ENCODE measurements at regions not wholly inside any gene's neighbourhood (a gene's known extent, or its start where the extent isn't known, plus 50 kb on each side); places are given as distances from the start of the nearest gene placed in this dataset.
A peak's percentile ranks its signal among the peaks of the same experiment; 100 is the strongest.

GRCh38 chrX:49773993-49774392 lies 55.1 kb upstream of the PAGE4 start:
- DNase-seq: no peak

- DNase-seq: peak; percentile 22
Measured at GRCh38 chrX:49767236-49767635, 61.9 kb upstream of the PAGE4 start.

GRCh38 chrX:49762175-49762720 lies 66.5 kb upstream of the PAGE1 start:
- no peak for DNase-seq

GRCh38 chrX:49761481-49761880 lies 65.7 kb upstream of the PAGE1 start:
- DNase-seq: peak; percentile 24

GRCh38 chrX:49760290-49760890 lies 64.6 kb upstream of the PAGE1 start:
- no peak for DNase-seq

GRCh38 chrX:49756692-49757091 lies 60.9 kb upstream of the PAGE1 start:
- DNase-seq: no peak

GRCh38 chrX:49754233-49754857 lies 58.6 kb upstream of the PAGE1 start:
- DNase-seq: peak; percentile 55

GRCh38 chrX:49753691-49754090 lies 57.9 kb upstream of the PAGE1 start:
- no peak for DNase-seq

- DNase-seq: no peak
Measured at GRCh38 chrX:49748211-49748956, 52.6 kb upstream of the PAGE1 start.

GRCh38 chrX:49746306-49746705 lies 50.5 kb upstream of the PAGE1 start:
- DNase-seq: no peak

Data from tongue (tissue), 1 donor.